WTC11 (cell line): ENCODE measurements at regions not wholly inside any gene's neighbourhood (a gene's known extent, or its start where the extent isn't known, plus 50 kb on each side); places are given as distances from the start of the nearest gene placed in this dataset.

Experiments
- ATAC-seq: fragments of 200-7000 bp; cut with Tn5 transposase; 2 replicates; pipeline ENCODE4 v1.10.0; 2021; ENCODE audit warnings: mild to moderate bottlenecking, moderate library complexity
- CTCF ChIA-PET: fragments of 300-600 bp; sonication (Branson Sonifier 250); formaldehyde crosslinking; loops from one replicate; lab custom pipeline; 2021; ENCODE audit warnings: antibody characterized with exemption; lab: Charles Lee
- POLR2A ChIA-PET: fragments of 350-600 bp; sonication (Branson Sonifier 250); formaldehyde crosslinking; loops from one replicate; lab custom pipeline; 2021; ENCODE audit warnings: antibody characterized with exemption; lab: Charles Lee
- DNase-seq: peaks from one replicate; pipeline ENCODE4 v3.0.0; 2021; ENCODE audit warnings: low spot score
- H3K27ac Mint-ChIP-seq: 2 replicates; pipeline ENCODE4 v1.8.0; 2021; ENCODE audit warnings: mixed read lengths
- H3K27me3 Mint-ChIP-seq: 2 replicates; pipeline ENCODE4 v1.8.0; 2021; ENCODE audit warnings: low read depth, mild to moderate bottlenecking, moderate library complexity, mixed read lengths
- H3K36me3 Mint-ChIP-seq: 2 replicates; pipeline ENCODE4 v1.8.0; 2021; ENCODE audit warnings: mixed read lengths
- H3K4me1 Mint-ChIP-seq: 2 replicates; pipeline ENCODE4 v1.8.0; 2022; ENCODE audit warnings: mixed read lengths
- H3K4me3 Mint-ChIP-seq: 2 replicates; pipeline ENCODE4 v1.8.0; 2021; ENCODE audit warnings: mild to moderate bottlenecking, moderate library complexity, mixed read lengths
- H3K9me3 Mint-ChIP-seq: 2 replicates; pipeline ENCODE4 v1.8.0; 2021; ENCODE audit warnings: mixed read lengths
- GRHL2 ChIP-seq: fragments of 250-450 bp; sonication (Bioruptor Pico); IDR thresholded peaks from 2 replicates; pipeline ENCODE4 v1.8.0; 2022; ENCODE audit warnings: mild to moderate bottlenecking, moderate library complexity; ENCODE audit not compliant: insufficient replicate concordance, severe bottlenecking
- GTF2I ChIP-seq: fragments of 250-450 bp; sonication (Bioruptor Pico); conservative IDR thresholded peaks from 2 replicates; pipeline ENCODE4 v1.4.0; 2021; ENCODE audit warnings: mild to moderate bottlenecking
- HMGA2 ChIP-seq: fragments of 250-450 bp; sonication (Bioruptor Pico); IDR thresholded peaks from 2 replicates; pipeline ENCODE4 v1.4.0; 2021; ENCODE audit warnings: mild to moderate bottlenecking, moderate library complexity
- IRF2 ChIP-seq: sonication (generic); formaldehyde crosslinking; IDR thresholded peaks from 2 replicates; pipeline ENCODE4 v1.8.0; 2022; ENCODE audit warnings: low read depth, missing genetic modification reagents, borderline replicate concordance
- JUN ChIP-seq: sonication (generic); formaldehyde crosslinking; IDR thresholded peaks from 2 replicates; pipeline ENCODE4 v1.8.0; 2023; ENCODE audit warnings: mild to moderate bottlenecking, missing genetic modification reagents
- MXD4 ChIP-seq: fragments of 250-450 bp; sonication (Bioruptor Pico); IDR thresholded peaks from 2 replicates; pipeline ENCODE4 v1.8.0; 2021; ENCODE audit warnings: mild to moderate bottlenecking, moderate library complexity, borderline replicate concordance
- MYBL2 ChIP-seq: sonication (generic); formaldehyde crosslinking; IDR thresholded peaks from 2 replicates; pipeline ENCODE4 v1.8.1; 2023; ENCODE audit warnings: mild to moderate bottlenecking, moderate library complexity, missing genetic modification reagents
- NFATC4 ChIP-seq: fragments of 250-450 bp; sonication (Bioruptor Pico); IDR thresholded peaks from 2 replicates; pipeline ENCODE4 v1.9.0; 2021; ENCODE audit warnings: mild to moderate bottlenecking
- NR2C2 ChIP-seq: sonication (generic); formaldehyde crosslinking; IDR thresholded peaks from 2 replicates; pipeline ENCODE4 v1.8.0; 2022; ENCODE audit warnings: mild to moderate bottlenecking, missing genetic modification reagents
- NR3C1 ChIP-seq: sonication (generic); formaldehyde crosslinking; conservative IDR thresholded peaks from 2 replicates; pipeline ENCODE4 v1.8.1; 2023; ENCODE audit warnings: low read depth, mild to moderate bottlenecking, missing genetic modification reagents
- OVOL2 ChIP-seq: fragments of 250-450 bp; sonication (Bioruptor Pico); IDR thresholded peaks from 2 replicates; pipeline ENCODE4 v1.9.0; 2021; ENCODE audit warnings: mild to moderate bottlenecking, borderline replicate concordance
- SMAD3 ChIP-seq: sonication (generic); formaldehyde crosslinking; IDR thresholded peaks from 2 replicates; pipeline ENCODE4 v1.8.0; 2022; ENCODE audit warnings: missing genetic modification reagents, mild to moderate bottlenecking, borderline replicate concordance
- SOX15 ChIP-seq: fragments of 250-450 bp; sonication (Bioruptor Pico); IDR thresholded peaks from 2 replicates; pipeline ENCODE4 v1.9.0; 2021; ENCODE audit warnings: mild to moderate bottlenecking
- TEAD1 ChIP-seq: sonication (generic); formaldehyde crosslinking; IDR thresholded peaks from 2 replicates; pipeline ENCODE4 v1.8.0; 2022; ENCODE audit warnings: mild to moderate bottlenecking, missing genetic modification reagents
- ZNF121 ChIP-seq: sonication (generic); formaldehyde crosslinking; IDR thresholded peaks from 2 replicates; pipeline ENCODE4 v1.8.0; 2023; ENCODE audit warnings: missing genetic modification reagents
- ZNF396 ChIP-seq: fragments of 250-450 bp; sonication (Bioruptor Pico); IDR thresholded peaks from 2 replicates; pipeline ENCODE4 v1.8.0; 2021; ENCODE audit warnings: mild to moderate bottlenecking, moderate library complexity, borderline replicate concordance
- ZNF416 ChIP-seq: fragments of 250-450 bp; sonication (Bioruptor Pico); IDR thresholded peaks from 2 replicates; pipeline ENCODE4 v1.9.0; 2021; ENCODE audit warnings: mild to moderate bottlenecking, inconsistent platforms
- TF ChIP-seq, protein P1 (sequence below): sonication (generic); formaldehyde crosslinking; IDR thresholded peaks from 2 replicates; pipeline ENCODE4 v1.8.1; 2023; ENCODE audit warnings: mild to moderate bottlenecking, moderate library complexity, missing genetic modification reagents
- TF ChIP-seq, protein P2 (sequence below): sonication (generic); formaldehyde crosslinking; IDR thresholded peaks from 2 replicates; pipeline ENCODE4 v1.8.0; 2022; ENCODE audit warnings: mild to moderate bottlenecking, missing genetic modification reagents
- TF ChIP-seq, protein P3 (sequence below): fragments of 200-600 bp; IDR thresholded peaks from 2 replicates; pipeline ENCODE4 v1.8.0; 2022; ENCODE audit warnings: antibody characterized with exemption
- TF ChIP-seq, protein P4 (sequence below): fragments of 250-450 bp; sonication (Bioruptor Pico); IDR thresholded peaks from 2 replicates; pipeline ENCODE4 v2.1.2; 2022; ENCODE audit warnings: mild to moderate bottlenecking, moderate library complexity
- TF ChIP-seq, protein P5 (sequence below): sonication (generic); formaldehyde crosslinking; IDR thresholded peaks from 2 replicates; pipeline ENCODE4 v1.8.1; 2022; ENCODE audit warnings: mild to moderate bottlenecking, missing genetic modification reagents, moderate library complexity, borderline replicate concordance
- TF ChIP-seq, protein P6 (sequence below): sonication (generic); formaldehyde crosslinking; conservative IDR thresholded peaks from 2 replicates; pipeline ENCODE4 v1.8.1; 2023; ENCODE audit warnings: mild to moderate bottlenecking, low read depth, missing genetic modification reagents, moderate library complexity

DNA sequence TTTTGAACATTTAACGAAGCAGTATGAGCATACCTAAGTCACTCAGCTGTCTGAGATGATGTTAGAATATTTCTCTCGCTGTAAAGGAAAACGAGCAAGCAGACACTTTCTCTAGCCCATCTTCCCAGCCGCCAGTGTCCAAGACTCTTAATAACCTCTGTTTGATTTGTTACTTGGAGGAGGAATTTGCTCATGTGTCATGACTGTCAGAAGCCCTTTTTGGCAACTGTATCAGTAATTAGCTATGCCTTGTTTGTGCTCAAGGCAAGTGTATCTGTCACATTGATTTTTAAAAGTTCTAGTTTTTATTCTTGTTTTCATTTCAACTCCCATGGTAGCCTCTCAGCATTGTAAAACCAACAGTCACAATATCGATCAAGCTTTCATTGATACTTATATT lies 828.4 kb upstream of the SLC10A2 start:
- Mint-ChIP-seq H3K9me3 (0 out of 2 replicates have a peak, but pooled peaks cover 10% of the 10 kb centered on the region), H3K4me1 (no peaks in the 10 kb centered on the region), H3K27me3 (no peaks in the 10 kb centered on the region), H3K36me3 (no peaks in the 10 kb centered on the region), H3K27ac (no peak overlapping the region), H3K4me3 (no peak overlapping the region)
- ATAC-seq (no peak), DNase-seq (no peak)
- TF ChIP-seq, protein P1, sequence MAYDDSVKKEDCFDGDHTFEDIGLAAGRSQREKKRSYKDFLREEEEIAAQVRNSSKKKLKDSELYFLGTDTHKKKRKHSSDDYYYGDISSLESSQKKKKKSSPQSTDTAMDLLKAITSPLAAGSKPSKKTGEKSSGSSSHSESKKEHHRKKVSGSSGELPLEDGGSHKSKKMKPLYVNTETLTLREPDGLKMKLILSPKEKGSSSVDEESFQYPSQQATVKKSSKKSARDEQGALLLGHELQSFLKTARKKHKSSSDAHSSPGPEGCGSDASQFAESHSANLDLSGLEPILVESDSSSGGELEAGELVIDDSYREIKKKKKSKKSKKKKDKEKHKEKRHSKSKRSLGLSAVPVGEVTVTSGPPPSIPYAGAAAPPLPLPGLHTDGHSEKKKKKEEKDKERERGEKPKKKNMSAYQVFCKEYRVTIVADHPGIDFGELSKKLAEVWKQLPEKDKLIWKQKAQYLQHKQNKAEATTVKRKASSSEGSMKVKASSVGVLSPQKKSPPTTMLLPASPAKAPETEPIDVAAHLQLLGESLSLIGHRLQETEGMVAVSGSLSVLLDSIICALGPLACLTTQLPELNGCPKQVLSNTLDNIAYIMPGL (CRISPR knock-in tag), result no peak
- no peak for TF ChIP-seq IRF2 (CRISPR knock-in tag)
- TF ChIP-seq JUN (CRISPR knock-in tag), result no peak
- TF ChIP-seq NFATC4 (CRISPR knock-in tag), result no peak
- no peak for TF ChIP-seq NR3C1 (CRISPR knock-in tag)
- no peak for TF ChIP-seq GRHL2
- TF ChIP-seq ZNF396 (CRISPR knock-in tag), result no peak
- no peak for TF ChIP-seq ZNF121 (CRISPR knock-in tag)
- TF ChIP-seq, protein P2, sequence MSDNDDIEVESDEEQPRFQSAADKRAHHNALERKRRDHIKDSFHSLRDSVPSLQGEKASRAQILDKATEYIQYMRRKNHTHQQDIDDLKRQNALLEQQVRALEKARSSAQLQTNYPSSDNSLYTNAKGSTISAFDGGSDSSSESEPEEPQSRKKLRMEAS, result no peak
- no peak for TF ChIP-seq GTF2I
- ChIA-PET CTCF (no interaction called here), POLR2A (no interaction called here)

DNA sequence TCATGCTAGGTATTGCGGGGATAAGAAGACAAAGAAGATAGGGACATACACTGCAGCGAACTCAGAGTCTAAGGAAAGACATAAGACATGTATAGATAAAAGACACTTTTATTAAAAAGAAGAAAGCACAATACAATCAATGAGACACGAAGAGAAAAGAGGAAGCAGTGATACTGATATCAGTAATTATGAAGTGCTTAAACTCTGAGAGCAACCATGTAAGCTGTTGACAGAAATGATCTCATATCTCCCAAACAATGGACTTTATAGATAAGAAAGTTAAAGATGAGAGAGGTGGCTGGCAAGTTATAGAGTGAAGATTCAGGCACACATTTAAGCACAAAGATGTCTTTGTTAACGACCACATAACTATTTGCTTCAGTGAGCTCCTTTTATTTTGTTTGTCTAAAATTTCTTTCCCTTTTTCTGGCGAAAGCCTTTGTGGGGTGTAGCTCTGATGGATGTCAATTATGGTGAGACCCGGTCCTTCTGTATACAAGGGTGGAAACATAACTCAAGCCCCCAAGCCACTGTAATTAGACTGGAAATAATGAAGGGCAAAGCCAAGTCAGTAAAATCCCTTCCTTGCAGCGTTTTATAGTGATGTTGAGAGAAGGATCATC lies 818.0 kb upstream of the SLC10A2 start:
- ATAC-seq (no peak), DNase-seq (no peak)
- POLR2A ChIA-PET, result no interaction called here
- TF ChIP-seq, protein P3, sequence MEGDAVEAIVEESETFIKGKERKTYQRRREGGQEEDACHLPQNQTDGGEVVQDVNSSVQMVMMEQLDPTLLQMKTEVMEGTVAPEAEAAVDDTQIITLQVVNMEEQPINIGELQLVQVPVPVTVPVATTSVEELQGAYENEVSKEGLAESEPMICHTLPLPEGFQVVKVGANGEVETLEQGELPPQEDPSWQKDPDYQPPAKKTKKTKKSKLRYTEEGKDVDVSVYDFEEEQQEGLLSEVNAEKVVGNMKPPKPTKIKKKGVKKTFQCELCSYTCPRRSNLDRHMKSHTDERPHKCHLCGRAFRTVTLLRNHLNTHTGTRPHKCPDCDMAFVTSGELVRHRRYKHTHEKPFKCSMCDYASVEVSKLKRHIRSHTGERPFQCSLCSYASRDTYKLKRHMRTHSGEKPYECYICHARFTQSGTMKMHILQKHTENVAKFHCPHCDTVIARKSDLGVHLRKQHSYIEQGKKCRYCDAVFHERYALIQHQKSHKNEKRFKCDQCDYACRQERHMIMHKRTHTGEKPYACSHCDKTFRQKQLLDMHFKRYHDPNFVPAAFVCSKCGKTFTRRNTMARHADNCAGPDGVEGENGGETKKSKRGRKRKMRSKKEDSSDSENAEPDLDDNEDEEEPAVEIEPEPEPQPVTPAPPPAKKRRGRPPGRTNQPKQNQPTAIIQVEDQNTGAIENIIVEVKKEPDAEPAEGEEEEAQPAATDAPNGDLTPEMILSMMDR, result no peak
- TF ChIP-seq JUN (CRISPR knock-in tag) (no peak), ZNF121 (CRISPR knock-in tag) (no peak), OVOL2 (CRISPR knock-in tag) (no peak), MXD4 (CRISPR knock-in tag) (no peak), MYBL2 (CRISPR knock-in tag) (no peak), SMAD3 (CRISPR knock-in tag) (no peak), ZNF416 (CRISPR knock-in tag) (no peak), NR2C2 (CRISPR knock-in tag) (no peak), IRF2 (CRISPR knock-in tag) (no peak), HMGA2 (CRISPR knock-in tag) (no peak), TEAD1 (CRISPR knock-in tag) (no peak), SOX15 (CRISPR knock-in tag) (no peak)
- TF ChIP-seq, protein P4, sequence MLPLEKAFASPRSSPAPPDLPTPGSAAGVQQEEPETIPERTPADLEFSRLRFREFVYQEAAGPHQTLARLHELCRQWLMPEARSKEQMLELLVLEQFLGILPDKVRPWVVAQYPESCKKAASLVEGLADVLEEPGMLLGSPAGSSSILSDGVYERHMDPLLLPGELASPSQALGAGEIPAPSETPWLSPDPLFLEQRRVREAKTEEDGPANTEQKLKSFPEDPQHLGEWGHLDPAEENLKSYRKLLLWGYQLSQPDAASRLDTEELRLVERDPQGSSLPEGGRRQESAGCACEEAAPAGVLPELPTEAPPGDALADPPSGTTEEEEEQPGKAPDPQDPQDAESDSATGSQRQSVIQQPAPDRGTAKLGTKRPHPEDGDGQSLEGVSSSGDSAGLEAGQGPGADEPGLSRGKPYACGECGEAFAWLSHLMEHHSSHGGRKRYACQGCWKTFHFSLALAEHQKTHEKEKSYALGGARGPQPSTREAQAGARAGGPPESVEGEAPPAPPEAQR (CRISPR knock-in tag), result no peak
- TF ChIP-seq, protein P5, sequence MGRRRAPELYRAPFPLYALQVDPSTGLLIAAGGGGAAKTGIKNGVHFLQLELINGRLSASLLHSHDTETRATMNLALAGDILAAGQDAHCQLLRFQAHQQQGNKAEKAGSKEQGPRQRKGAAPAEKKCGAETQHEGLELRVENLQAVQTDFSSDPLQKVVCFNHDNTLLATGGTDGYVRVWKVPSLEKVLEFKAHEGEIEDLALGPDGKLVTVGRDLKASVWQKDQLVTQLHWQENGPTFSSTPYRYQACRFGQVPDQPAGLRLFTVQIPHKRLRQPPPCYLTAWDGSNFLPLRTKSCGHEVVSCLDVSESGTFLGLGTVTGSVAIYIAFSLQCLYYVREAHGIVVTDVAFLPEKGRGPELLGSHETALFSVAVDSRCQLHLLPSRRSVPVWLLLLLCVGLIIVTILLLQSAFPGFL, result no peak
- TF ChIP-seq, protein P6, sequence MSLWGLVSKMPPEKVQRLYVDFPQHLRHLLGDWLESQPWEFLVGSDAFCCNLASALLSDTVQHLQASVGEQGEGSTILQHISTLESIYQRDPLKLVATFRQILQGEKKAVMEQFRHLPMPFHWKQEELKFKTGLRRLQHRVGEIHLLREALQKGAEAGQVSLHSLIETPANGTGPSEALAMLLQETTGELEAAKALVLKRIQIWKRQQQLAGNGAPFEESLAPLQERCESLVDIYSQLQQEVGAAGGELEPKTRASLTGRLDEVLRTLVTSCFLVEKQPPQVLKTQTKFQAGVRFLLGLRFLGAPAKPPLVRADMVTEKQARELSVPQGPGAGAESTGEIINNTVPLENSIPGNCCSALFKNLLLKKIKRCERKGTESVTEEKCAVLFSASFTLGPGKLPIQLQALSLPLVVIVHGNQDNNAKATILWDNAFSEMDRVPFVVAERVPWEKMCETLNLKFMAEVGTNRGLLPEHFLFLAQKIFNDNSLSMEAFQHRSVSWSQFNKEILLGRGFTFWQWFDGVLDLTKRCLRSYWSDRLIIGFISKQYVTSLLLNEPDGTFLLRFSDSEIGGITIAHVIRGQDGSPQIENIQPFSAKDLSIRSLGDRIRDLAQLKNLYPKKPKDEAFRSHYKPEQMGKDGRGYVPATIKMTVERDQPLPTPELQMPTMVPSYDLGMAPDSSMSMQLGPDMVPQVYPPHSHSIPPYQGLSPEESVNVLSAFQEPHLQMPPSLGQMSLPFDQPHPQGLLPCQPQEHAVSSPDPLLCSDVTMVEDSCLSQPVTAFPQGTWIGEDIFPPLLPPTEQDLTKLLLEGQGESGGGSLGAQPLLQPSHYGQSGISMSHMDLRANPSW (CRISPR knock-in tag), result no peak
- no peaks in the 10 kb centered on the region for H3K9me3 Mint-ChIP-seq
- no peak overlapping the region for H3K27ac Mint-ChIP-seq
- no peak overlapping the region for H3K4me3 Mint-ChIP-seq
- H3K36me3 Mint-ChIP-seq, result no peaks in the 10 kb centered on the region
- no peaks in the 10 kb centered on the region for H3K27me3 Mint-ChIP-seq
- peaks cover 3% of the 10 kb centered on the region; the same call in 1 of the 2 replicates for H3K4me1 Mint-ChIP-seq
- CTCF ChIA-PET, result interaction anchor here (2.3 kb wide), 1 partner anchor 688 kb away, joined by 6 read pairs; no protein-coding TSS in a partner anchor
